ENCODE measurements at regions not wholly inside any gene's neighbourhood (a gene's known extent, or its start where the extent isn't known, plus 50 kb on each side); places are given as distances from the start of the nearest gene placed in this dataset.

DNA sequence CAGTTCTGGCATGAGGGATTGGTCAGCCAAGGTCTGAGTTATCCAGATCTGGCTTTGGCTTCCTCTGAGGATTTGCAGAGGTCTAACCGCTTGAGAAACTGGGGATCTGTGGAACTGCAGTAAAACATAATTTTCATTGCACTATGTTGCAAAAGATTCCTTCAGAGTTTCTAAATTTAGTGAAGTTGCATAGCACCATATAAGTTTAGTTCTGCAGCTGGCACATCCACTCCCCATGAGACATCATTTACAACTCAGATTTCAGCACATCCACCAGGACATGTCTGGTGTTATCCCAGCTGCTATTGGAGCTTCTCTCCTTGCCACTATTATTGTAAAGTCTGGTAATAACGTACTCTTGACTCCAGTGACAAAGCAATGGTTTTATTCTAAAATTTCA is 181.5 kb downstream of the CWF19L2 start:
- H3K4me3 ChIP-seq, result no peak overlapping the region
- no peak for DNase-seq
- WGBS (ENCODE audit: insufficient coverage, low coverage, low lambda C conversion rate, missing lambda C conversion rate), result 50% methylated on average over 1 of the region's 2 CpGs
- TF ChIP-seq POLR2A (IDR thresholded peaks at IDR 0.05), result no peak
- TF ChIP-seq, protein P1, sequence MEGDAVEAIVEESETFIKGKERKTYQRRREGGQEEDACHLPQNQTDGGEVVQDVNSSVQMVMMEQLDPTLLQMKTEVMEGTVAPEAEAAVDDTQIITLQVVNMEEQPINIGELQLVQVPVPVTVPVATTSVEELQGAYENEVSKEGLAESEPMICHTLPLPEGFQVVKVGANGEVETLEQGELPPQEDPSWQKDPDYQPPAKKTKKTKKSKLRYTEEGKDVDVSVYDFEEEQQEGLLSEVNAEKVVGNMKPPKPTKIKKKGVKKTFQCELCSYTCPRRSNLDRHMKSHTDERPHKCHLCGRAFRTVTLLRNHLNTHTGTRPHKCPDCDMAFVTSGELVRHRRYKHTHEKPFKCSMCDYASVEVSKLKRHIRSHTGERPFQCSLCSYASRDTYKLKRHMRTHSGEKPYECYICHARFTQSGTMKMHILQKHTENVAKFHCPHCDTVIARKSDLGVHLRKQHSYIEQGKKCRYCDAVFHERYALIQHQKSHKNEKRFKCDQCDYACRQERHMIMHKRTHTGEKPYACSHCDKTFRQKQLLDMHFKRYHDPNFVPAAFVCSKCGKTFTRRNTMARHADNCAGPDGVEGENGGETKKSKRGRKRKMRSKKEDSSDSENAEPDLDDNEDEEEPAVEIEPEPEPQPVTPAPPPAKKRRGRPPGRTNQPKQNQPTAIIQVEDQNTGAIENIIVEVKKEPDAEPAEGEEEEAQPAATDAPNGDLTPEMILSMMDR (IDR thresholded peaks at IDR 0.05), result no peak
- no peaks in the 10 kb centered on the region for H3K4me1 ChIP-seq
- no peak for ATAC-seq
- H3K27ac ChIP-seq, result no peak overlapping the region
- no peaks in the 10 kb centered on the region for H3K9me3 ChIP-seq
- intact Hi-C loops (cut with DNase I), result no loop called here
- H3K36me3 ChIP-seq, result no peaks in the 10 kb centered on the region
- no peaks in the 10 kb centered on the region for H3K27me3 ChIP-seq

DNA sequence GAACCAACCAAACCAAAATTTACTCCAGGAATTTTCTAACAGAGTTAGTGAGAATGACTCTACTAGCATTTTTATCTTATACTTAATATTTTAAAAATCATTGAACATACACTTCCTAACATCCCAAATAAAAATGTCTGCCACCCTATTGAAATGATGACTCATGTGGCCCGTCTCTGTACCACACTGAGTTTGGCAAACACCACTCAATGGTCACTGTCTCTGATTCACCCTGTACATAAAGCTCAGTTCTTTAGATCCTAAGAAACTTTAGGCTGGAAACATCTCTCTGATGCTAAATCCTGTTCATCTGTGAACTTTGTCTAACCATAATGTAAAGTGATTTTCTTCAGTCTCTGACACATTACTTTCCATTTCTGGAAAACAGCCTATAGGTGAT is 182.0 kb downstream of the CWF19L2 start:
- no peak for DNase-seq
- H3K27me3 ChIP-seq, result no peaks in the 10 kb centered on the region
- no peak overlapping the region for H3K4me3 ChIP-seq
- TF ChIP-seq, protein P1 (IDR thresholded peaks at IDR 0.05), result no peak
- no peak for TF ChIP-seq POLR2A (IDR thresholded peaks at IDR 0.05)
- no peaks in the 10 kb centered on the region for H3K4me1 ChIP-seq
- ATAC-seq, result no peak
- intact Hi-C loops (cut with DNase I), result no loop called here
- 91% methylated on average over 1 of the region's 1 CpG for WGBS (ENCODE audit: insufficient coverage, low coverage, low lambda C conversion rate, missing lambda C conversion rate)
- no peak overlapping the region for H3K27ac ChIP-seq
- no peaks in the 10 kb centered on the region for H3K9me3 ChIP-seq
- no peaks in the 10 kb centered on the region for H3K36me3 ChIP-seq

DNA sequence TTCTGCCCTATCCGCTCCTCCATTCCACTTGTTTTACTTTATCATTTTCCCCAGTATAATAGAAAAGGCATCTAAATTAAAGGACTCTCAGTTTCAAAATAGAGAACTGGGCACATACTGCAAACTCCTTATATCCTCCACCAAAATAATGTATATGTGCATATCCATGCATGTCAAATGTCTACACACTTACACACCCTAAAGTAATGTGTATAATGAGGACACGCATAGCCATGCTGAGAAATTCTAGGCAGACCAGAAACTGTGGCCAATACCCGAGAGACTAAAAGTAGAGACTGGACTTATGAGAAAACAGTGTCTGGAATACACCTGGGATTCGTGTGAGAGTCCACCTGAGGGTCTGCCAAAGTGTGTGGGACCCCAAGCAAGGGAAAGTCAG is 183.5 kb downstream of the CWF19L2 start:
- intact Hi-C loops (cut with DNase I), result no loop called here
- no peaks in the 10 kb centered on the region for H3K4me1 ChIP-seq
- H3K27ac ChIP-seq, result no peak overlapping the region
- 89% methylated on average over 4 of the region's 4 CpGs for WGBS (ENCODE audit: insufficient coverage, low coverage, low lambda C conversion rate, missing lambda C conversion rate)
- no peaks in the 10 kb centered on the region for H3K9me3 ChIP-seq
- no peaks in the 10 kb centered on the region for H3K27me3 ChIP-seq
- H3K4me3 ChIP-seq, result no peak overlapping the region
- H3K36me3 ChIP-seq, result no peaks in the 10 kb centered on the region
- TF ChIP-seq, protein P1 (IDR thresholded peaks at IDR 0.05), result no peak
- ATAC-seq (no peak), DNase-seq (no peak)

DNA sequence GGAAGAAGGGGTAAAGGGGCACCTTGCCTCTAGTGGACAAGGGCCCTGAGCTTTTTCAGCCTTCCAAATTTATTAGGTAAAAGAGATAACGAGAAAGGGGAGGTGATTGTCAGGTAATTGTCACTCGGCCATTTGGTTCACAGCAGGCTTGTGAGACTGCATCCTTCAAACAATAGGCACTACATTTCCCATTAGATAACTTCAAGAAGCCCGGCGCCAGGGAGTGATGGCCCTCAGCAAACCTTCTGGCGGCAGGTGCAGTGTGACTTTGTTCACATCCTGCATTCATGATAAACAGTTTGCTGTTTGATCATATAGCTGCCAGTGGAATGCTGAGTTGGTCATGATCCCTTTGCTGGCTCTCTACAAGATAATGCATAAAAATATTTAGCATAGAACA is 185.1 kb downstream of the CWF19L2 start:
- DNase-seq (no peak), ATAC-seq (no peak)
- intact Hi-C loops (cut with DNase I), result no loop called here
- TF ChIP-seq, protein P1 (IDR thresholded peaks at IDR 0.05), result no peak
- TF ChIP-seq POLR2A (IDR thresholded peaks at IDR 0.05), result no peak
- Histone ChIP-seq H3K4me3 (no peak overlapping the region), H3K27ac (no peak overlapping the region), H3K9me3 (no peaks in the 10 kb centered on the region), H3K4me1 (no peaks in the 10 kb centered on the region), H3K27me3 (no peaks in the 10 kb centered on the region), H3K36me3 (no peaks in the 10 kb centered on the region)
- WGBS (ENCODE audit: insufficient coverage, low coverage, low lambda C conversion rate, missing lambda C conversion rate), result 82% methylated on average over 4 of the region's 5 CpGs

DNA sequence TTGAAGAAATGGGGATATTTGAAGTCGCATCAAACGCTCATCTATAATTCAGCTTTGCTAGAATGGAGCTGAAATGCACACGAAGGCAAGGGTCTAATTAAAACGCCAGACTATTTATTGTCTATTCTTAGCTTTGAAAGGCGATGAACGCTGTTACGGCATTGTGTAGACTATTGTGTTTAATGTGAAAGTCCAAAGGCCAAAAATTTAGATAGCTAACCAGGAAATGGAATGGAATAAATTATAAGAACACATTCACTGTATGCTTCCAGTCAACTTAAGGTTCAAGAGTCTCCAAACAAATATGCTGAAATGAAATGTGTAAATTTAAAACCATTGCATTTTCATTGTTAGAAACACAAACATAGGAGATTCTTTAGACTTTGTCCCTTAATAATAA is 186.2 kb downstream of the CWF19L2 start:
- WGBS (ENCODE audit: insufficient coverage, low coverage, low lambda C conversion rate, missing lambda C conversion rate), result 93% methylated on average over 7 of the region's 7 CpGs
- H3K27me3 ChIP-seq, result no peaks in the 10 kb centered on the region
- intact Hi-C loops (cut with DNase I), result no loop called here
- H3K27ac ChIP-seq, result no peak overlapping the region
- DNase-seq (no peak), ATAC-seq (no peak)
- TF ChIP-seq POLR2A (IDR thresholded peaks at IDR 0.05), result no peak
- TF ChIP-seq, protein P1 (IDR thresholded peaks at IDR 0.05), result no peak
- H3K4me3 ChIP-seq, result no peak overlapping the region
- H3K4me1 ChIP-seq, result no peaks in the 10 kb centered on the region
- H3K9me3 ChIP-seq, result no peaks in the 10 kb centered on the region
- H3K36me3 ChIP-seq, result no peaks in the 10 kb centered on the region
